GM21529 (cell line): ENCODE measurements at regions not wholly inside any gene's neighbourhood (a gene's known extent, or its start where the extent isn't known, plus 50 kb on each side); places are given as distances from the start of the nearest gene placed in this dataset.
"Not testable (repeated sequence)": the region's sequence is repeated elsewhere in the genome, so short reads cannot be mapped to it uniquely, and the experiment has no call there.

ENCODE experiments used
- ATAC-seq: cut with Tn5 transposase; IDR thresholded peaks from one replicate; pipeline ENCODE4 v1.9.1; 2021; ENCODE audit not compliant: unreplicated experiment

DNA sequence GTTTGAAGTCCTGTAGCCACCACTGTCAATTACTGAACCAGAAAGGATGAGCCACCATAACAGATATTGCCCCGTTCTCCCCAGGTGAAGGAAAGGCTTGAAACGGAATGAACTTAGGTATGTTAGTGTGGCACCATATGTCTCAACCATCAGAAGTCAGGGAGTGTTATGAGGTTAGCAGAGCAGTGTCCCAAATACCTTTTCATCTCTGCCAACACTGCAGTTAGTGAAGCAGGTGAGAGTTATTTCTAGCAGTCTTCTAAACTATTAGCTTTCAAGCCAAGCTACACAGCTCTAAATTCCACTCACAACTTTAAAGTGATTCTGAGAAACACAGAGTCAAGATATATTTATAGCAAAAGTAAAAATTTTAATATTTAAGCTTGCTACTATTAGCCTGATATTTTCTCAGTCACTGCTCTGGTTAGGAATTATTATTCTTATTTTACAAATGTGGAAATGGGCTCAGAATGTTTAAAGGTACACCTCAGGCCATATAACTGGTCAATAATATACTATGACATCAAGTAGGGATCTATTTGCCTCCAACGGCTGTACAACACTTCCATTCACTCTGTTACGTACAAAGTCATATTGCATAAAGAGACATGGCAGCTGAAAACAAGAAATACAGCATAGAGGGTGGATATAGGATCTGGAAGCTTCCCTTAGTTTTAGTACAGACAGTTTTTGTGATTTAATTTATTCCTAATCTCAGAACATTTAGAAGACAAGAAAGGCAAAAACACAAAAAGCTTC lies 1527.1 kb upstream of the PRR20A start:
- no peak for ATAC-seq

- no peak for ATAC-seq
Observed at GRCh38 chr13:55615081-55615480, 1525.6 kb upstream of the PRR20A start.

DNA sequence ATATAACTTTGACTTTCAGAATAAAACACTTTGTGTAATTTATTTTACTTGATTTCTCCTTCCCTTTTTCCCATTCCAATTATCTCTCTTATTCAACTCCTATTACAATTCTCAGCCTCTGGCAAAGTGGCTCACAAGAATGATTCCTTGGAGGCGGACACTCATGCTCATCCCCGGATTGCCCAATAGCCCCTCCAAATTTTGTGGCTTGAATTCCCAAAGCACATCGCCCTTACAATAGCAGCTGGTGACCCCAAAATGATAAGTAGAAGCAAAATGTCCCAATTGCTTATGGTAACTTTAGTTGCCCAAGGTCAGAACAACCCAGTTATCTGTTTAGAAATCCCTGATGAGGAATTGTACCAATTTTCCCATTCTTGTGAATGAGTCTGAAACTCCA lies 1523.5 kb upstream of the PRR20A start:
- ATAC-seq: no peak

DNA sequence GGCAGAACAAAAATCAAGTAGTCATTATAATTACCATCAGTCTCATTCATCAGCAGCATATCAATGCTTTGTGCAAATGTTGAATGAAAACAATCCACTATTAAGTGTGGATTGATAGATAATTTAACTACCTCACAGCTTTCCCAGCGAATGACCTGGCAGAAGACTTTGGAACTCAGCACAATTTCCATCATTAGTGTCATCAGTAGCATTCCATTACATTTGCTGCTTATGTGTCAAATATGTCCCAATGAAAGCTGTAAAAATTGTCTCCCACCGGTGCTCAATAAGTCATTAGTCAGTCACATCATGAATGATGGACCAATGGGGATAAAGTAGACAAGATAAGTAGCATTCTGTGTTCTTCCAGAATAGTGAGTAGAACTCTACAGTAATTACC lies 1513.5 kb upstream of the PRR20A start:
- no peak for ATAC-seq

DNA sequence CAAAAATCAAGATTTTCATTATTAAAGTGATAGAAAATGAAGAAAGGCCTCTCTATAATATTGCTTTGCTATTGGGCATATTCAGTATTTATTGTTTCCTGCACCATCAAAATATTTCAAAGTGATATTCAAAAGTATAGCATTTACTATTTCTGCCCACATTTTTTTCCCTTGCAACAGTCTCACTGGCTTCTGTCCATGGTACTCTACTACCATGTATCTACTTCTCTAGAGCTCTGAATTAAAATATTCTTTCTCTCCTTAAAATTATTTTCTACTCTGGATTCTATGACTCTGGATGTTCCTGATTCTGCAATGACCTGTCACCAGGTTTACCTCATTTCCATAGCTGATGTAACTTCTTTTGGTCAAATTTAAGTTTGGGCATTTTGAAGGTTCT lies 1508.3 kb upstream of the PRR20A start:
- ATAC-seq: no peak

DNA sequence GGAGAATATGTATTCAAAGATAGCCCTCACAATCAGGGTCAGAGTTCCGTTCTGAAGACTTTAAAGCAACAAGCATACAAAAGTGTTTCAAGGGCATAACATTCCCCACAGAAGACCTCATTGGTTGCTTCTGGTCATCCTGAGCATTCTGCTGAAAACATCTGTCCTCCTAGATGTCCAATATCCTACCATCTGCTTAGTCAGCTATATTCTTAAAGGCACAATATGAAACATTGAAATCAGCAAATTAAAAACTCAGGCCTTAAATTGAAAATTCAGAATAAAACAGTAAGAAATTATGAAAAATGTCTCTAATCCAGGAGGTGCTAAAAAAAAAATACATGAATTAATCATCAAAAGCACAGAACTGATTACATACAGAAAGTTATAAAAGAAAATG lies 1491.2 kb upstream of the PRR20A start:
- ATAC-seq: no peak

DNA sequence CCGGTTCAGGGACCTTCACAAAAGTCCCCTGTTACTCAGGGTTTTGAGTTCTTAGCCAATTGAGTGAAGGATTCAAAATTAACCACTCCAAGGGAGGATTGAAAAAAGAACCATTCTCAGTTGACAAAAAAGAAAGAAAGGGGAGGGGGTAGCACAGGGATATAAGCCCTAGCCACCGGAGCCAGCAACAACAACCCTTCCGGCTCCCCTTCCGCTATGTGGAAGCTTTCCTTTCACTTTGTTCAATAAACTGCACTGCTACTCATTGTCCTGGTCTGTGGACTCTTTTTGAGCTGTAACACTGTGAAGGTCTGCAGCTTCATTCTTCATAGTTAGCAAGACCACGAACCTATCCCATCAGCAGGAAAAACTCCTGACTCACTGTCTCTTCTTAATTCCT lies 1488.1 kb upstream of the PRR20A start:
- no peak for ATAC-seq

DNA sequence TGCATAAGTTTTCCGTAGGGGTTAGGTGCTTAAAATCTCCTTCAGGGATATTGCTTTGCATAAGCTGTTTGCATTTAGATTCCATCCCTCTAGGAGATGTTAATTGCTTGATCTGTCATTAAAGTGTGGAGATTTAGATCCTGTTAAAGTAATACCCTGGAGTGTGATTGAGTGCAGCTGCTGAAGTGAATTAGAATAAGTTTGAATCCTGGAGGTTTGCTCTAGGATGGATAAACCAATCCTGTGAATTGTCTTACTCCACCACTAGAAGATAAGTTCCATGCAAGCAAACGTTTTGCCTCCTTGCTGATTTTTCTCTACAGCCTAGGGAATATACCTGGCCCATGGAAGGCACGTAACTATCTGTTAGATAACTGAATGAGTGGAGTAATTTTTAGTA lies 1487.2 kb upstream of the PRR20A start:
- ATAC-seq: no peak

GRCh38 chr13:55654243-55654642 lies 1486.5 kb upstream of the PRR20A start:
- no peak for ATAC-seq

DNA sequence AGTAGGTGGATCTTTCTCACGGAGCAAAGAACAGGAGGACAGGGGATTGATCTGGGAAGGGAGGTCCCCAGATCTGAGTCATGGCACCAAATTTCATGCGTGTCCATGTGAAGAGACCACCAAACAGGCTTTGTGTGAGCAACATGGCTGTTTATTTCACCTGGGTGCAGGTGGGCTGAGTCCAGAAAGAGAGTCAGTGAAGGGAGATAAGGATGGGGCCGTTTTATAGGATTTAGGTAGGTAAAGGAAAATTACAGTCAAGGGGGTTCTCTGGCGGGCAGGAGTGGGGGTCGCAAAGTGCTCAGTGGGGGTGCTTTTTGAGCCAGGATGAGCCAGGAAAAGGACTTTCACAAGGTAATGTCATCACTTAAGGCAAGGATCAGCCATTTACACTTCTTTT lies 1480.5 kb upstream of the PRR20A start:
- ATAC-seq: not testable (repeated sequence)

GRCh38 chr13:55660851-55661250 lies 1479.9 kb upstream of the PRR20A start:
- ATAC-seq: no peak

GRCh38 chr13:55661505-55661904 lies 1479.2 kb upstream of the PRR20A start:
- no peak for ATAC-seq

- ATAC-seq: no peak
Observed at GRCh38 chr13:55664178-55664577, 1476.5 kb upstream of the PRR20A start.

GRCh38 chr13:55669051-55669450 lies 1471.7 kb upstream of the PRR20A start:
- ATAC-seq: no peak

DNA sequence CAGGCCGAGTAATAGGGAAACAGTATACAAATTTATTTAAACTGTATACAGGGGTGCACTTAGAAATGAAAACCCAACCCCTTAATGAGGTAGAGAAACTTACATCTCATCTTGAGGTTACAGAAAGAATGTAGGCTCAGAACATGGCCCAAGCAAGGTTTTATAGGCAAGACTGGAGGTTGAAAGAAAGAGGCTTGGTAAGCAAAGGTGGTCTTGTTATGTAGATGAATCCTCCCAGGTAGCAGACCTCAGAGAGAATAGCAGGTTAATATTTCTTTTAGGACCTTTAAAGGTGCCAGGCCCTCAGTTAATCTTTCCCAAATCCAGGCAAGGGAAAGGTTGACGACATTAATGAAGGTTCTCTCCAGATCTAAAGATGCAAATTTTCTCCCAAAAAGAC lies 1466.8 kb upstream of the PRR20A start:
- no peak for ATAC-seq

DNA sequence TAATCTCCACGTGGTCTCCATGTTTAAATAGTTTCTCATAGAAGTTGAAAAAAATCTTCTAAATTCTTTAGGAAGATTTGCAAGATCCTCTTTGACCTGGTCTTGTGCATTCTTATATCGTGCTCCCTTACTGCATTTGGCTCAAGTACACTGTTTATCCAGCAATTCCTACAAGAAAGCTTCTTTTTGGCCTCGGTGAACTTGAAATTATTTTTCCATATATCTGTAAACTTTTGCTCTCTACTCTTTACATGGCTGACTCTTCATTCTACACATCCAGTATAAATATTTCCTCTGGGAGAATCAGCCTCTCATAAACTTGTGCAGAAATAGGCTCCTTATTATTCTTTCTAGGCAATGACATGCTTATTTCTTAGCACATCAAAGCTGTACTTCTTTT lies 1457.9 kb upstream of the PRR20A start:
- no peak for ATAC-seq

- no peak for ATAC-seq
Observed at GRCh38 chr13:55705526-55705925, 1435.2 kb upstream of the PRR20A start.

DNA sequence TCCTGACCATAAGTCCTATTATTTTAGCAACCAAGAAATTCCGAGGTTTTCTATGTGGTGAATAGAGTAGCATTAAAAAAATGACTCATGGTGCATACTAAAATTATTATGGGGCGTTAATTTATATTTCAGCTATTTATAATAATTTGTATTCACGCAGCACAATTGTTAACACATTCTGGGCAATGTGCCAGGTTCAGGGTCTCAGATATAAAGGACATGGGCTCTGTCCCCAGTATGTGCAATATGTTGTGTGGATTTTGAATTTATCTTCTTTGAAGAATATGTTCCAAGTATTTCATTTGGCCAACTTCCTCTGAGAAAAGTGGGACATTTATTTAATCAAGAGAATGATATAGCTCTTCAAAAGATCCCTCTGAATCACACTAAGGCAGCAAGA lies 1434.7 kb upstream of the PRR20A start:
- ATAC-seq: no peak

DNA sequence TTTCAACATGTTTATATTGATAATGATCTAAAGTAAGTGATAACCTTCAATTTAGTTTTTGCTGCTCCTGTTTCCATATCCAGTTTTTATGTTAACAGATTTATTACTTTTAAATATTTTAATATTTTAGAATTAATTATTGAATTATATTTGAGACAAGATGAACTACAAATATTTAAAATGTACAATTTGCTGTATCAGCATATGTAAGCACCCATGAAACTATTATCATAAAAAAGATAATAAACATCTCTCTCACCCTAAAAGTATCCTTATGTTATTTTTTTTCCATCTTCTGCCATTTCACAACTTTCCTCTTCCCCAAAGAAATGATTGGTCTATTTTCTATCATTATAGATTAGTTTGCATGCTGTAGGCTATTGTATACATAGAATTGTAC lies 1426.6 kb upstream of the PRR20A start:
- ATAC-seq: no peak

DNA sequence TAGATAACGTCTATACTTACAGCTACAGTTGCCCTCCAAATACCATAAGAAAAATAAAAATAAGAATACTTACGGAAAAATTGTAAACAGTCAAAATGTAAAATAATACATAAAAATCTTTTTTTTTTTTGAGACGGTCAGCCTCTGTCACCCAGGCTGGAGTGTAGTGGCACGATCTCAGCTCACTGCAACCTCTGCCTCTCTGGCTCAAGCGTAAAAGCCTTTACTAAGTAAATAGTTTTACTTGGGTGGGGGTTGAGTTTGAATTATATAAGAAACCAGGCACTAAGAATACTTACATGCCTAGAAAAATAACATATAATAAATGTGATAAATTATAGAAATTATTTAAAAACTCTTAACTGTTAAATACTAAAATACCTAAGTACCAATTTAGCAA lies 1413.0 kb upstream of the PRR20A start:
- ATAC-seq: no peak

GRCh38 chr13:55728247-55728646 lies 1412.5 kb upstream of the PRR20A start:
- no peak for ATAC-seq

DNA sequence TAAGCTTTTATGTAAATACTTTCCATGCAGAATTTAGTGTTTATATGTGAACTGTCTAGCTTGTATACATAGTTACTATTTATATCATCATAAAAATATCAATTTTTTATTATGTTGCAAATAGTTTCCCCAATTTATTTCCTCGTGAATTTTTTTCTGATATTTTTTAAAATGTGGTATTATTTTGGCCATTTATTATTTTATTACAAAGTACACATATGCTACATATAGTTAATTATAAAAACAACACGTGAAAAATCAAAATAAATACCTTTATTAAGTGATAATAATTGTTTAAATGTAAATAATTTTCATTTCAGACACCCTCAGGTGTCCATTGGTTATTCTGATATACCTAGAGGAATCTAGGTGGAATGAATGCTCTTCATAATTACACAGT lies 1394.9 kb upstream of the PRR20A start:
- ATAC-seq: no peak

DNA sequence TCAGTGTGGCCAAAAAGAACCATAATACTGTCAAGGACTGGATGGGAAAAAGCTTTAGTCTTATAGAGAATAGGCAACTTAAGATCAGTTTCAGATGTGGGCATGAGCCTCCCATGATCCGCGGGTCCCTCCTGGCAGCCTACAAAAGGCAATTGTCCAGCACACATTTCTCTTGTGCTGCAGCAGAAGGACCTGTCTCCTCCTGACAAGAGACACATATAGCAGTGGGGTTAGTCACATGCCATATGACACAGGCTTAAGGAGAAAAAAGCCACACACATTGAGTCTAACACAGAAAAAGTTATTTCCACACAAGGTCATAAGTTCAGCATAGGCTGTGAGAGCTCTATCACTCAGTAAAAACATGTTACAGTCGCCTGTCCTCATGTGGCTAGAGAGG lies 1378.7 kb upstream of the PRR20A start:
- ATAC-seq: no peak
